K562 (cell line): ENCODE measurements at regions not wholly inside any gene's neighbourhood (a gene's known extent, or its start where the extent isn't known, plus 50 kb on each side); places are given as distances from the start of the nearest gene placed in this dataset.

Experiments used
- ARHGAP35 ChIP-seq: fragments of 450-650 bp; IDR thresholded peaks from 2 replicates; pipeline ENCODE4 v1.6.1; 2018; ENCODE audit not compliant: partially characterized antibody
- E2F6 ChIP-seq, 2 experiments: IDR thresholded peaks; 2 replicates each; pipeline ENCODE4 v1.6.1; 2011; ENCODE audit warnings: borderline replicate concordance in 1 of 2, control low read depth in 1 of 2, low read depth in 1 of 2, low read length in 1 of 2, mild to moderate bottlenecking in 1 of 2, mixed read lengths in 1 of 2, moderate library complexity in 1 of 2; ENCODE audit not compliant: insufficient read depth in 1 of 2, insufficient read length in 1 of 2, poor library complexity in 1 of 2, severe bottlenecking in 1 of 2; ENCODE audit errors: extremely low read depth in 1 of 2
- E2F8 ChIP-seq: fragments of 450-650 bp; IDR thresholded peaks from 2 replicates; pipeline ENCODE4 v1.7.1; 2018; ENCODE audit warnings: mild to moderate bottlenecking, low read depth; ENCODE audit not compliant: partially characterized antibody
- EZH2 ChIP-seq: IDR thresholded peaks from 2 replicates; pipeline ENCODE4 v1.6.1; 2012; ENCODE audit warnings: low read depth, mild to moderate bottlenecking, inconsistent platforms, low read length, borderline replicate concordance
- GABPB1 ChIP-seq: sonication (generic); formaldehyde crosslinking; IDR thresholded peaks from 2 replicates; pipeline ENCODE4 v1.8.0; 2022; ENCODE audit warnings: mild to moderate bottlenecking, missing genetic modification reagents
- HNRNPUL1 ChIP-seq: fragments of 200-400 bp; formaldehyde crosslinking; IDR thresholded peaks from 2 replicates; pipeline ENCODE4 v1.6.1; 2017; ENCODE audit warnings: low read length
- NR4A1 ChIP-seq, 2 experiments: fragments of 250-450 bp in 1 of 2; fragments of 450-650 bp in 1 of 2; sonication (Bioruptor Pico) in 1 of 2; IDR thresholded peaks; 2 replicates each; pipeline versions ENCODE4 v1.4.0 to v1.6.1; 2016 to 2020; ENCODE audit warnings: mild to moderate bottlenecking in 2 of 2, missing compliant biosample characterization in 1 of 2, missing genetic modification characterization in 1 of 2, moderate library complexity in 1 of 2
- SIRT6 ChIP-seq: IDR thresholded peaks from one replicate; pipeline ENCODE4 v1.6.1; 2012; ENCODE audit warnings: low read depth, mild to moderate bottlenecking, control low read depth, inconsistent platforms, low read length, moderate library complexity
- STAG1 ChIP-seq: sonication (generic); formaldehyde crosslinking; IDR thresholded peaks from 2 replicates; pipeline ENCODE4 v1.5.0; 2020; ENCODE audit warnings: missing genetic modification reagents, borderline replicate concordance
- TFE3 ChIP-seq: fragments of 450-650 bp; formaldehyde crosslinking; IDR thresholded peaks from 2 replicates; pipeline ENCODE4 v1.4.0; 2020; ENCODE audit warnings: mild to moderate bottlenecking, mixed read lengths
- TRIM24 ChIP-seq, 2 experiments: fragments of 450-650 bp; IDR thresholded peaks; 2 replicates each; pipeline ENCODE4 v1.6.1; 2016
- ZNF12 ChIP-seq: sonication (generic); formaldehyde crosslinking; IDR thresholded peaks from 2 replicates; pipeline ENCODE4 v1.4.0; 2020; ENCODE audit warnings: mild to moderate bottlenecking, missing genetic modification reagents
- ZNF239 ChIP-seq: fragments of 250-450 bp; sonication (Bioruptor Pico); IDR thresholded peaks from 2 replicates; pipeline ENCODE4 v1.4.0; 2020; ENCODE audit warnings: mild to moderate bottlenecking
- ZNF280A ChIP-seq: fragments of 450-650 bp; IDR thresholded peaks from 2 replicates; pipeline ENCODE4 v1.6.1; 2018; ENCODE audit warnings: mild to moderate bottlenecking, low read depth; ENCODE audit not compliant: partially characterized antibody
- TF ChIP-seq, protein P1 (sequence below): sonication (generic); formaldehyde crosslinking; IDR thresholded peaks from 2 replicates; pipeline ENCODE4 v1.8.0; 2022; ENCODE audit warnings: mild to moderate bottlenecking, missing genetic modification reagents

GRCh38 chr1:184843732-184844495, 89.3 kb upstream of the EDEM3 start (continued):
- TF ChIP-seq HNRNPUL1 = no peak
- peak; percentile 95 for TF ChIP-seq TFE3
- TF ChIP-seq ARHGAP35 = no peak
- TF ChIP-seq STAG1 (CRISPR knock-in tag) = no peak
- TF ChIP-seq, protein P1, sequence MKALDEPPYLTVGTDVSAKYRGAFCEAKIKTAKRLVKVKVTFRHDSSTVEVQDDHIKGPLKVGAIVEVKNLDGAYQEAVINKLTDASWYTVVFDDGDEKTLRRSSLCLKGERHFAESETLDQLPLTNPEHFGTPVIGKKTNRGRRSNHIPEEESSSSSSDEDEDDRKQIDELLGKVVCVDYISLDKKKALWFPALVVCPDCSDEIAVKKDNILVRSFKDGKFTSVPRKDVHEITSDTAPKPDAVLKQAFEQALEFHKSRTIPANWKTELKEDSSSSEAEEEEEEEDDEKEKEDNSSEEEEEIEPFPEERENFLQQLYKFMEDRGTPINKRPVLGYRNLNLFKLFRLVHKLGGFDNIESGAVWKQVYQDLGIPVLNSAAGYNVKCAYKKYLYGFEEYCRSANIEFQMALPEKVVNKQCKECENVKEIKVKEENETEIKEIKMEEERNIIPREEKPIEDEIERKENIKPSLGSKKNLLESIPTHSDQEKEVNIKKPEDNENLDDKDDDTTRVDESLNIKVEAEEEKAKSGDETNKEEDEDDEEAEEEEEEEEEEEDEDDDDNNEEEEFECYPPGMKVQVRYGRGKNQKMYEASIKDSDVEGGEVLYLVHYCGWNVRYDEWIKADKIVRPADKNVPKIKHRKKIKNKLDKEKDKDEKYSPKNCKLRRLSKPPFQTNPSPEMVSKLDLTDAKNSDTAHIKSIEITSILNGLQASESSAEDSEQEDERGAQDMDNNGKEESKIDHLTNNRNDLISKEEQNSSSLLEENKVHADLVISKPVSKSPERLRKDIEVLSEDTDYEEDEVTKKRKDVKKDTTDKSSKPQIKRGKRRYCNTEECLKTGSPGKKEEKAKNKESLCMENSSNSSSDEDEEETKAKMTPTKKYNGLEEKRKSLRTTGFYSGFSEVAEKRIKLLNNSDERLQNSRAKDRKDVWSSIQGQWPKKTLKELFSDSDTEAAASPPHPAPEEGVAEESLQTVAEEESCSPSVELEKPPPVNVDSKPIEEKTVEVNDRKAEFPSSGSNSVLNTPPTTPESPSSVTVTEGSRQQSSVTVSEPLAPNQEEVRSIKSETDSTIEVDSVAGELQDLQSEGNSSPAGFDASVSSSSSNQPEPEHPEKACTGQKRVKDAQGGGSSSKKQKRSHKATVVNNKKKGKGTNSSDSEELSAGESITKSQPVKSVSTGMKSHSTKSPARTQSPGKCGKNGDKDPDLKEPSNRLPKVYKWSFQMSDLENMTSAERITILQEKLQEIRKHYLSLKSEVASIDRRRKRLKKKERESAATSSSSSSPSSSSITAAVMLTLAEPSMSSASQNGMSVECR (CRISPR knock-in tag) = no peak
- no peak for TF ChIP-seq EZH2
- TF ChIP-seq SIRT6 = no peak
- TF ChIP-seq E2F8 = no peak
- TF ChIP-seq ZNF12 (CRISPR knock-in tag) = no peak
- TF ChIP-seq GABPB1 (CRISPR knock-in tag) = no peak
- no peak for TF ChIP-seq ZNF280A
- no peak for TF ChIP-seq ZNF239 (CRISPR knock-in tag)
- TF ChIP-seq NR4A1 (CRISPR knock-in tag; IDR thresholded peaks at IDR 0.05) = no peak
- TF ChIP-seq NR4A1 (tag; IDR thresholded peaks at IDR 0.05) = no peak
- TF ChIP-seq E2F6 (IDR thresholded peaks at IDR 0.05; ENCODE audit: borderline replicate concordance in 1 of 2, extremely low read depth in 1 of 2, insufficient read depth in 1 of 2, insufficient read length in 1 of 2, low read depth in 1 of 2, low read length in 1 of 2, poor library complexity in 1 of 2, severe bottlenecking in 1 of 2) = no peak
- no peak for TF ChIP-seq TRIM24 (IDR thresholded peaks at IDR 0.05)
